GM19395 (cell line): ENCODE measurements at regions not wholly inside any gene's neighbourhood (a gene's known extent, or its start where the extent isn't known, plus 50 kb on each side); places are given as distances from the start of the nearest gene placed in this dataset.
"Not testable (repeated sequence)": the region's sequence is repeated elsewhere in the genome, so short reads cannot be mapped to it uniquely, and the experiment has no call there.

Experiments
- ATAC-seq: cut with Tn5 transposase; IDR thresholded peaks from one replicate; pipeline ENCODE4 v1.9.1; 2021; ENCODE audit warnings: mild to moderate bottlenecking, moderate library complexity; ENCODE audit not compliant: unreplicated experiment

GRCh38 chr9:78663369-78663768 lies 366.4 kb downstream of the PSAT1 start:
- no peak for ATAC-seq

GRCh38 chr9:78664370-78664769 lies 367.4 kb downstream of the PSAT1 start:
- no peak for ATAC-seq

DNA sequence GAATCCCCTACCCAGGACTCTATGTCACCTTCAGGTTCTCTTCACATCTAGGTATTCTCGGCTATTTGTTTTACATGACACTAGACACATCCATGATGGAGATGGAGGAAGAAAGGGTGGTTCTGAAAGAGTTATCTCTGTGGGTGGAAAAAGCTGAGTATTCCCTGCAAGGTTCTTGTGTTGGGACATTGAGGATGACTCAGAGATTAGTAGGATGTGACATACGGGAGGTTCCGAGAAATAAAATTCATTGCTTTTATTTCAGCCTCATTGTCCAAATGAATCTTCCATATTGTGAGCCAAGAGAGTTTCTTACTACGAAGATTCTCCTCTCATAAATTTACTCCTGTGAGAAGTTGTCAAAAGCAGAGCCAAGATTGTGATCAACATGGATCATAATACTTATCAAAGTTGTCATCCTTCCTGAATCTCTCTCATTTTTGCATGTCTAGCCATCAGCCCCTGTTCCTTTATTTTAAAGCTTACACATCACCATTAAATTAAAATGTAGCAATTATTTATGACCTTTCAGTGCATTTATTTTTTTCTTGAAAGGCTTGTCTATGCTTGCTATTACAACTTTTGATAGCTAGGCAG lies 370.0 kb downstream of the PSAT1 start:
- no peak for ATAC-seq

DNA sequence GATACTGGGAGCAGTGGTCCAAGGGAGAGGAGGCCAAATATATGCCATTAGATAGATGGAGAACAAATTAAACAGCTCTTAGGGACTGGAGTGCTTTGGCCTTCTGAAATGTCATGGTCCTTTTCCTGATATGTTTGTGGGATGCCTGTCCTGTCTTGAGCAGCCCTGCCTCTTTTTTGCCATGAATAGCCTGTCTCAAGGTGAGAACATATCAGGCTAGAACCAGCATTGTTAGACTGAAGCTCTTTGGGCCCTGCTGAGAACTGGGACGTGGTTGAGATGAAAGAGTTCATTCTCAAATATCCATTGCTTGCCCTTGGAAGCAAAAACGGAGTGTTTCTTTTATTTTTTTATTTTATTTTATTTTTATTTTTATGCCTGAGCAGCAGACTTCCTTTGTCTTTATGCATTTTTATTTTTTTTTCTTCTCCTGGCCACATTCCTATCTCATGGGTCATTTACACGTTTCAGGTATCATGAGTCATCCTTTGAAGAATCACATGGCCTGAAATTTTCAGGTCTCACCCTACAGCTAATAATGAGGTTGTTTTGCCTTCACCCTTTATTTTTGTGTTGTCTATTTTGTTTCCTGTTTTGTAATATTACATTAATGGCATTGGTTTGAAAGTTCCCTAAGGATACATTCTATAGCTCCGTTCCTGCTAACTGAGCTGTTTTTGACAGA lies 371.4 kb downstream of the PSAT1 start:
- no peak for ATAC-seq

DNA sequence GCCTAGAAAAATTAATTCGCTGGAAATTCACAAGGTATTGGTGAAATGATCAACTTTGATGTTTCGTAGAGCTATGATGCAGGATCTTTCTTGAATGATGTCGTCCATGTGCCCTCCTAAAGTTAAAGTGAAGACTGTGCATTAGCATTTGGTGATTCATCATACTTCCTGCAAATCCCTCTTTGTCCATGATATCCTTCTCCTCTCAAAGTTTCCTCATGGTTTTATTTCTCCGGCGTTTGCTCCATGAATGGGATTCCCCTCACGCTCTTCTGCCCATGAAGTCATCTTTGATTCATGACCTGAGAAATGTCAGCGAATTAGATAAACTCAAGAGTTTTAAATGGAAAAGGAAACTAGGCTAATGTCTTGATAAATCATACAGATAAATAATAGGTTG lies 372.7 kb downstream of the PSAT1 start:
- no peak for ATAC-seq

GRCh38 chr9:78671785-78672184 lies 374.9 kb downstream of the PSAT1 start:
- no peak for ATAC-seq

DNA sequence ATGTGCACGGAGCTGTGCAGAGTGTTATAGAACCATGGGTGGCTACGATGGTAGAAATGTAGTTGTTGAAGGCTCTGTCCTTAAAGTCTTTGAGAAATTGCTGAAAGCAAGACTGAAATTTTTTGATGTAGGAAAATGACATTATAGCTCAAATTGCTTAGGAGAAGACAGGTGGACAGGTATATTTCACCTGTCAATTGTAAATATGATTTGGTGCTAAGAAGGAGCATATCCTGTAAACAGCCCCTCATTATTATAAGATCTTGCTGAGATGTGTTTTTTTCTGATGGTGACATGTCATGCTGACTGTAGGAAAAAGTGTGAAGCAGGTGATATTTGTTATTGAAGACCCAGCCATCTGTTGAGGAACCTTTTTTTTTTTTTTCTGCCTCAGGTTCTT lies 377.9 kb downstream of the PSAT1 start:
- no peak for ATAC-seq

GRCh38 chr9:78676009-78676408 lies 379.1 kb downstream of the PSAT1 start:
- ATAC-seq: no peak

GRCh38 chr9:78676623-78677022 lies 379.7 kb downstream of the PSAT1 start:
- ATAC-seq: no peak

GRCh38 chr9:78677326-78677725 lies 380.4 kb downstream of the PSAT1 start:
- no peak for ATAC-seq

DNA sequence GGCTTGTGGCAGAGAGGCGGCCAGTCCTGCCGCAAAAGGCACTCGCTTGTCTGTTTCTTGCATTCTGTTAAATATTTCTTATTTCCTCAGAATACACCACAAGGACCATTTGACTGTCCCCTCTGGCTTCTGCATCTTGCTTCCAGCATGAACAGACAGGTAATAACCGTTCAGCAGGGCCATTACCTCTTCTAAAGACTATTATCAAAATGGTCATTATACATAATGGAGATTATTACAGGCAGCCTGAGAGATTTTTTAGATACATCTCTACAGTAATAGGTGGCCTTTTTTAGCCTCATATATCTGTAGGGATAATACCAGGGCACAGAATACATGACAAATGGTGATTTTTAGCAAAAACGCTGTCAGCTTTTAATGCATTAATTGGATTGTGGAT lies 382.0 kb downstream of the PSAT1 start:
- ATAC-seq: no peak

GRCh38 chr9:78680196-78680595 lies 383.3 kb downstream of the PSAT1 start:
- ATAC-seq: no peak

DNA sequence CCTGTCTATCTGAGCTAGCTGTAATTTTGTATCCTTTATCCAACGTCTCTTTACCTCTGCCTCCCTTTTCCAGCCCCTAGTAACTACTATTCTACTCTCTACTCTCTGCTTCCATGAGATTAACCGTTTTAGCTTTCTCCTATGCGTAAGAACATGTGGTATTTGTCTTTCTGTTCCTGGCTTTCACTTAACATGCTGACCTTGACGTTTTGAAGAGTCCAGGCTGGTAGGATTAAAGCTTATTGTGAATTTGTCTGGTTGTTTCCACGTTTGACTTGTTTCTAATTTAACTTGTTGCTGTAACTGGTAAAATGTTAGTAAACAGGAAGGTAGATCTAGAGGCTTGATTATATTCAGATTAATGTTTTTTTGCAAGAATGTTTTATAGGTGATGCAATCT lies 385.3 kb downstream of the PSAT1 start:
- ATAC-seq: no peak

GRCh38 chr9:78685471-78685870 lies 388.5 kb downstream of the PSAT1 start:
- ATAC-seq: no peak

DNA sequence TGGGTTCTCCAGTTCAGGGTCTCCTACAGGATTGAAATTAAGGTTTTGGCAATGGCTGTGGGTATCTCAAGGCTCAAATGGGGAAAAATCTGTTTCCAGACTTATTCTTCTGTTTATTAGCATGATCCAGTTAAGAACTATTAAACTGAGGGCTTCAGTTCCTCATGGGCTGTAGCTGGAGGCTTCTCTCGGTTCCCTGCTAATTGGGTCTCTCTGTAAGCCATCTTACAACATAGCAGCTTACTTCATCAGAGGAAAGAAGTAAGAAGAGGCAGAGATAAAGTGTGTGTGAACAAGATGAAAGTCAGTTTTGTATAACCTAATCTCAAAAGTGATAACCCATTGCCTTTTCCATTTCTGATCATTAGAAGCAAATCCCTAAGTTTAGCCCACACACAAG lies 391.9 kb downstream of the PSAT1 start:
- ATAC-seq: no peak

DNA sequence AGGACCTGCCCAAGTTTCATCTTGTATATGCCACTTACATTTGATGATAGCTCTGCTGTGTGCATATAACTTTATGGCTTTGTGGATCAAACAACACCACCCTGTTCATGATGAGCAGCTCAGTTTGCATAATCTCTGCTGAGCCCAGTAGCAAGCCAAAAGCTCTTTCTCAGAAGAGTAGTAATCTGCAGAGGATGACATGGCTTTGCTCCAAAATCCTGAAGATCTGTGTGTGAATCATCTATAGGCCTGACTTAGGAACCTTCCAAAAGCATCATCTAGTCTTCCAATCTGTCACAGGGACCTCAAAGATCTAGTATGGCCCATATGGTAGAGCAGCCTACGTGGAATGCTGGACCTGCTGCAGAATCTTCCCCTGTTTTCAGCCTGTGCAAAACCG lies 394.6 kb downstream of the PSAT1 start:
- ATAC-seq: no peak

DNA sequence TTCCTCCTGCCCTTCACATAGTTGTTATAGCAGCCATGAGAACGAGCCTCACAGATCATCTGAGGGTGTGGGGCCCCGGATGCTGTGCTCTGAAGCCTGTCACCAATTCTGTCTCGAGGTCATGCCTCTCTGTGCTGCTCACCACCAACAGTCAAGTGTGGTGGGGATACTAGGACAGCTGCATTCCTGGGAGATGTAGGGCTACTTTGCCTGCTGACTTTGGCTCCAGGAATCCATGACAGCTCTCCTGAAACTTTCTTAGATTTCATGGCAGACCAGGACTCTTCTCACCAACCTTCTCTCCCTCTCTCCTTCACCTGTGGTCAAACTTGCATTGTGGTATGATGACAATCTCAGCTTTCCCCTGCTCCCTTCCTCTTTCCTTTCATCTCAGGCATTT lies 395.9 kb downstream of the PSAT1 start:
- ATAC-seq: no peak

- no peak for ATAC-seq
Measured at GRCh38 chr9:78694974-78695373, 398.0 kb downstream of the PSAT1 start.

DNA sequence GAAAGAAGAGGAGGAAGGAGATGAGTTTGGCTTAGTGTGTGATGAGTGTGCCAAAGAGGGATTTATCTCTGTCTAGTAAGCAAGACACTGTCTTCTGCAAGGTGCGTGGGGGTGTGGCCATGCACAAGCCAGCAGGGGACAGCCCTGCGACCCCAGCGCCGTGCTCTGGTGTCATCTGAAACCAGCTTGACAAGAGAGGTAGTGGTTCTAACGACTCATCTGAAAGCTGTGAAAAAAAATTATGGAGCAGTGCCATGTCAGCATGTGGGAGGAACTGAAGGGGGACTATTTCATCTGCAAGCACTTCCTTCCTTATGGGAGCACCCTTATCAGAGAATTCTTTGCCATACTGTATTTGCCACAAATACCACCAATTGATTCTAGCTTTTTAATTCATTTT lies 398.6 kb downstream of the PSAT1 start:
- ATAC-seq: no peak

- ATAC-seq: no peak
Measured at GRCh38 chr9:78697618-78698017, 400.7 kb downstream of the PSAT1 start.

DNA sequence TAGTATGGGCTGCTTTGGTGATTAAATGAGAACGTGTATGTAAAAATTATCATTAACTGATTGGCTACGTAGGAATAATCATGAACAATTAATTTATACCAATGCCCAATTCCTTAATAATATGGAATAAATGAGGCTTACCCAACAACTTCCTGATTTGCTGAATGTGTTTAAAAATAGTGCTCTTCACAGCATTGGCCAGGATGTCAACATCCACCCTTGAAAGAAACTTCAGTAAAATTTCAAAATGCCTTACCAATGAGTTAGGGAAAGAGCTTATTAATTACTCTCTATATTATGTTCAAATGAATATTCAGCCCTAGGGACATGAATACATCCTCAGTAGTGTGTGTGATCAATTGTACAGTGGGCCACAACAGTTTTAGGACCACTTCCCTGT lies 401.4 kb downstream of the PSAT1 start:
- ATAC-seq: no peak

GRCh38 chr9:78699217-78699616 lies 402.3 kb downstream of the PSAT1 start:
- not testable (repeated sequence) for ATAC-seq

DNA sequence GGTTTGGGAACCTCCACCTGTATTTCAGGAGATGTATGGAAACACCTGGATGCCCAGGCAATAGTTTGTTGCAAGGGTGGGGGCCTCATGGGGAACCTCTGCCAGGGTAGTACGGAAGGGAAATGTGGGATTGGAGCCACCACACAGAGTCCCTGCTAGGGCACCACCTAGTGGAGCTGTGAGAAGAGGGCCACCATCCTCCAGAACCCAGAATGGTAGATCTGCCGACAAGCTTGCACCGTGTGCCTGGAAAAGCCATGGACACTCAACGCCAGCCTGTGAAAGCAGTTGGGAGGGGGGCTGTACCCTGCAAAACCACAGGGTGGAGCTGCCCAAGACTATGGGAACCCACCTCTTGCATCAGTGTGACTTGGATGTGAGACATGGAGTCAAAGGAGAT lies 407.2 kb downstream of the PSAT1 start:
- ATAC-seq: not testable (repeated sequence)
